ENCODE measurements at regions not wholly inside any gene's neighbourhood (a gene's known extent, or its start where the extent isn't known, plus 50 kb on each side); places are given as distances from the start of the nearest gene placed in this dataset.

DNA sequence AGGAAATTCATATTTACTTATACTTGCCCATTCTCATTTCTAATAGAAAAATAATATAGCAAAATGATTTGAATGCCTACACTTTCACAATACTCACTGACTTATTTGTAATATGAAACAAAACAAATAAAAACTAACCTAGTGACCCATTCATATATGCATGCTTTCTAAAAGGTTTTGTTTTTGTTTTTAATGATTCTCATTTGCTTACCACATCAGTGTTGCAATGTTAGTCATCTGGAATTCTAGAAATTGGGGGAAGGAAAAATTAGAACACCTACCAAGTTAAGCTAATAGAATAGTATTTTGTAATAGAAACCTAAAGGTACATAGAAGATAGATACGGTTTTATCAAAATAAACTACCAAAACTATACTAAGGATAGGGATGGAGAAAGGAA lies 214.1 kb upstream of the CNTN6 start:
- Histone ChIP-seq H3F3A (ENCODE audit: insufficient read depth) (no peaks in the 10 kb centered on the region), H4K20me1 (ENCODE audit: low read depth, low read length) (no peaks in the 10 kb centered on the region), H3K4me3 (ENCODE audit: insufficient read depth, low read length, poor library complexity, severe bottlenecking) (no peak overlapping the region), H3K36me3 (ENCODE audit: low read length) (no peaks in the 10 kb centered on the region), H3K4me2 (ENCODE audit: low read depth, low read length, poor library complexity, severe bottlenecking) (no peak overlapping the region), H3K9me3 (ENCODE audit: insufficient read depth, low read length) (no peaks in the 10 kb centered on the region), H3K79me2 (ENCODE audit: insufficient read depth, low read length) (no peaks in the 10 kb centered on the region), H3K27me3 (ENCODE audit: low read length) (no peaks in the 10 kb centered on the region), H3K27ac (ENCODE audit: low read depth, low read length) (no peak overlapping the region), H3K9ac (ENCODE audit: low read length) (no peak overlapping the region), H2AFZ (ENCODE audit: low read depth, low read length, severe bottlenecking) (no peak overlapping the region), H3K9me2 (replicated peaks; ENCODE audit: insufficient read depth, low read length) (no peaks in the 10 kb centered on the region)
- TF ChIP-seq, protein P1, sequence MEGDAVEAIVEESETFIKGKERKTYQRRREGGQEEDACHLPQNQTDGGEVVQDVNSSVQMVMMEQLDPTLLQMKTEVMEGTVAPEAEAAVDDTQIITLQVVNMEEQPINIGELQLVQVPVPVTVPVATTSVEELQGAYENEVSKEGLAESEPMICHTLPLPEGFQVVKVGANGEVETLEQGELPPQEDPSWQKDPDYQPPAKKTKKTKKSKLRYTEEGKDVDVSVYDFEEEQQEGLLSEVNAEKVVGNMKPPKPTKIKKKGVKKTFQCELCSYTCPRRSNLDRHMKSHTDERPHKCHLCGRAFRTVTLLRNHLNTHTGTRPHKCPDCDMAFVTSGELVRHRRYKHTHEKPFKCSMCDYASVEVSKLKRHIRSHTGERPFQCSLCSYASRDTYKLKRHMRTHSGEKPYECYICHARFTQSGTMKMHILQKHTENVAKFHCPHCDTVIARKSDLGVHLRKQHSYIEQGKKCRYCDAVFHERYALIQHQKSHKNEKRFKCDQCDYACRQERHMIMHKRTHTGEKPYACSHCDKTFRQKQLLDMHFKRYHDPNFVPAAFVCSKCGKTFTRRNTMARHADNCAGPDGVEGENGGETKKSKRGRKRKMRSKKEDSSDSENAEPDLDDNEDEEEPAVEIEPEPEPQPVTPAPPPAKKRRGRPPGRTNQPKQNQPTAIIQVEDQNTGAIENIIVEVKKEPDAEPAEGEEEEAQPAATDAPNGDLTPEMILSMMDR (IDR thresholded peaks at IDR 0.05; ENCODE audit: insufficient read depth, low read length, poor library complexity, severe bottlenecking), result no peak
- no peak for TF ChIP-seq EZH2phosphoT487 (conservative IDR thresholded peaks at IDR 0.05; ENCODE audit: low read length)

DNA sequence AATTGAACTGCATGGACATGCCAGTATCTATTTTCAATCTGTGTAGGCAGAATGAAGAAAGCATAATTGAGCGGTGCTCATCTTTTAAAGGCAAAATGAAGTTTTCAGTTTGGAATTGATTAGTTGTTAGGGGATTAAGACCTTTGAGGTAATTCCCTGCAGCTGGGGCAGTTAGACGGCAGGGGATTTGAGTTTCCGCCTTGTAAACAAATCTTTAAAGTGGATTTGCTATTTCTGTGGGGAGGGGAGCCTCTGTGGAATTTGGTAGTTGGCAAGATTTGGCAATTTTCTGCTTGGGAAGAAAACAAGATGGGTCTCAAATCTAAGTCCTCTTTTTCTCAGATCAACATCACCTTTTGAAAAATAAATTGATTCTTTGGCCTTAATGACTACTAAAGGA lies 212.5 kb upstream of the CNTN6 start:
- no peaks in the 10 kb centered on the region for H3F3A ChIP-seq (ENCODE audit: insufficient read depth)
- no peaks in the 10 kb centered on the region for H3K79me2 ChIP-seq (ENCODE audit: insufficient read depth, low read length)
- H2AFZ ChIP-seq (ENCODE audit: low read depth, low read length, severe bottlenecking), result no peak overlapping the region
- H3K9me3 ChIP-seq (ENCODE audit: insufficient read depth, low read length), result no peaks in the 10 kb centered on the region
- no peak overlapping the region for H3K4me2 ChIP-seq (ENCODE audit: low read depth, low read length, poor library complexity, severe bottlenecking)
- H3K27me3 ChIP-seq (ENCODE audit: low read length), result no peaks in the 10 kb centered on the region
- no peak overlapping the region for H3K4me3 ChIP-seq (ENCODE audit: insufficient read depth, low read length, poor library complexity, severe bottlenecking)
- TF ChIP-seq EZH2phosphoT487 (conservative IDR thresholded peaks at IDR 0.05; ENCODE audit: low read length), result no peak
- TF ChIP-seq, protein P1 (IDR thresholded peaks at IDR 0.05; ENCODE audit: insufficient read depth, low read length, poor library complexity, severe bottlenecking), result no peak
- no peak overlapping the region for H3K9ac ChIP-seq (ENCODE audit: low read length)
- no peaks in the 10 kb centered on the region for H3K9me2 ChIP-seq (replicated peaks; ENCODE audit: insufficient read depth, low read length)
- no peak overlapping the region for H3K27ac ChIP-seq (ENCODE audit: low read depth, low read length)
- no peaks in the 10 kb centered on the region for H4K20me1 ChIP-seq (ENCODE audit: low read depth, low read length)
- H3K36me3 ChIP-seq (ENCODE audit: low read length), result no peaks in the 10 kb centered on the region

DNA sequence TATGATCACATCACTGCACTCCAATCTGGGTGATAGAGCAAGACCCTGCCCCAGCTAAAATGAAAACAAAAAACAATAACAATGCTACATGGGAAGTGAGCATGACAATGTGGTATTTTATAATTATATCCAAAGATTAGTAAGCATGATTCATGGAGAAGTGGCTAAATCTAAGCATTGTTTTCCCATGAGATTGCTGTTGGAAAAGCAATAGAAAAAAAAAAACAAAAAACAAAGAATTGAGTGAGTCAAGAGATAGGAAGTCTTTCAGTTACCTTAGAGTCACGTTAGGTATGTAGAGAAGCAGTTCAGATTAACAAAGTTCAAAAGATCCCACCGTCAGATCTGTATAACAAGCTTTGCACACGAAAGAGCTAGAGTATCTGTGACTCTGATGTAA lies 210.3 kb upstream of the CNTN6 start:
- Histone ChIP-seq H3K27me3 (ENCODE audit: low read length) (no peaks in the 10 kb centered on the region), H3K9ac (ENCODE audit: low read length) (no peak overlapping the region), H2AFZ (ENCODE audit: low read depth, low read length, severe bottlenecking) (no peak overlapping the region), H4K20me1 (ENCODE audit: low read depth, low read length) (no peaks in the 10 kb centered on the region), H3F3A (ENCODE audit: insufficient read depth) (no peaks in the 10 kb centered on the region), H3K9me3 (ENCODE audit: insufficient read depth, low read length) (no peaks in the 10 kb centered on the region), H3K9me2 (replicated peaks; ENCODE audit: insufficient read depth, low read length) (no peaks in the 10 kb centered on the region), H3K27ac (ENCODE audit: low read depth, low read length) (no peak overlapping the region), H3K4me3 (ENCODE audit: insufficient read depth, low read length, poor library complexity, severe bottlenecking) (no peak overlapping the region), H3K79me2 (ENCODE audit: insufficient read depth, low read length) (no peaks in the 10 kb centered on the region), H3K36me3 (ENCODE audit: low read length) (no peaks in the 10 kb centered on the region), H3K4me2 (ENCODE audit: low read depth, low read length, poor library complexity, severe bottlenecking) (no peak overlapping the region)
- TF ChIP-seq, protein P1 (IDR thresholded peaks at IDR 0.05; ENCODE audit: insufficient read depth, low read length, poor library complexity, severe bottlenecking), result no peak
